Mesenchymal stem cell (in vitro differentiated cells and primary cell): ENCODE measurements at regions not wholly inside any gene's neighbourhood (a gene's known extent, or its start where the extent isn't known, plus 50 kb on each side); places are given as distances from the start of the nearest gene placed in this dataset.

Source experiments
- DNase-seq: peaks from one replicate; pipeline ENCODE4 v3.0.0-alpha.2; 2013
- H2AFZ ChIP-seq: one replicate; pipeline ENCODE4 v1.6.1; 2013; ENCODE audit warnings: low read depth, mild to moderate bottlenecking, control low read depth, inconsistent platforms, low read length, moderate library complexity
- H2AK5ac ChIP-seq: 2 replicates; pipeline ENCODE4 v1.6.1; 2013; ENCODE audit warnings: low read length, moderate library complexity, mild to moderate bottlenecking, inconsistent platforms; ENCODE audit not compliant: severe bottlenecking
- H2BK120ac ChIP-seq: one replicate; pipeline ENCODE4 v1.6.1; 2013; ENCODE audit warnings: low read depth, mild to moderate bottlenecking, inconsistent platforms, low read length, moderate library complexity
- H2BK12ac ChIP-seq, 2 experiments: one replicate each; pipeline ENCODE4 v1.6.1; 2013; ENCODE audit warnings: inconsistent platforms in 2 of 2, low read length in 2 of 2, mild to moderate bottlenecking in 2 of 2, moderate library complexity in 2 of 2, control low read depth in 1 of 2
- H2BK15ac ChIP-seq: one replicate; pipeline ENCODE4 v1.6.1; 2013; ENCODE audit warnings: mild to moderate bottlenecking, low read depth, inconsistent platforms; ENCODE audit not compliant: poor library complexity, severe bottlenecking
- H2BK5ac ChIP-seq: 2 replicates; pipeline ENCODE4 v1.6.1; 2013; ENCODE audit warnings: low read depth, mild to moderate bottlenecking, low read length, control low read depth, inconsistent platforms; ENCODE audit not compliant: poor library complexity, severe bottlenecking
- H3K14ac ChIP-seq, 2 experiments: one replicate each; pipeline ENCODE4 v1.6.1; 2013; ENCODE audit warnings: inconsistent platforms in 2 of 2, low read length in 2 of 2, control low read depth in 1 of 2, mild to moderate bottlenecking in 1 of 2, moderate library complexity in 1 of 2
- H3K18ac ChIP-seq, 2 experiments: one replicate each; pipeline ENCODE4 v1.6.1; 2013; ENCODE audit warnings: inconsistent platforms in 2 of 2, low read length in 2 of 2, control low read depth in 1 of 2, low read depth in 1 of 2, mild to moderate bottlenecking in 1 of 2
- H3K23ac ChIP-seq, 2 experiments: one replicate each; pipeline ENCODE4 v1.6.1; 2013; ENCODE audit warnings: inconsistent platforms in 2 of 2, low read length in 2 of 2, mild to moderate bottlenecking in 2 of 2, moderate library complexity in 2 of 2, control low read depth in 1 of 2
- H3K27ac ChIP-seq: 2 replicates; pipeline ENCODE4 v1.5.1; 2013; ENCODE audit warnings: mild to moderate bottlenecking, moderate library complexity, low read length, control low read depth, inconsistent platforms; ENCODE audit not compliant: poor library complexity, severe bottlenecking
- H3K27me3 ChIP-seq, 2 experiments: 2 replicates each; pipeline versions ENCODE4 v1.6.1 to v1.7.0; 2013; ENCODE audit warnings: low read length in 2 of 2, mild to moderate bottlenecking in 2 of 2, moderate library complexity in 2 of 2, control low read depth in 1 of 2, inconsistent platforms in 1 of 2; ENCODE audit not compliant: control insufficient read depth in 1 of 2, insufficient read depth in 1 of 2
- H3K36me3 ChIP-seq, 2 experiments: 2 replicates each; pipeline versions ENCODE4 v1.6.1 to v1.7.0; 2013; ENCODE audit warnings: low read length in 2 of 2, control low read depth in 1 of 2, inconsistent platforms in 1 of 2, low read depth in 1 of 2, mild to moderate bottlenecking in 1 of 2; ENCODE audit not compliant: insufficient read depth in 2 of 2, control insufficient read depth in 1 of 2
- H3K4ac ChIP-seq, 2 experiments: one replicate each; pipeline ENCODE4 v1.6.1; 2013; ENCODE audit warnings: inconsistent platforms in 2 of 2, low read length in 2 of 2, mild to moderate bottlenecking in 2 of 2, moderate library complexity in 2 of 2, control low read depth in 1 of 2, low read depth in 1 of 2
- H3K4me1 ChIP-seq: 2 replicates; pipeline ENCODE4 v1.6.1; 2013; ENCODE audit warnings: low read depth, low read length, control low read depth; ENCODE audit not compliant: control insufficient read depth, insufficient read depth
- H3K4me2 ChIP-seq: 2 replicates; pipeline ENCODE4 v1.6.1; 2013; ENCODE audit warnings: low read length, mild to moderate bottlenecking, inconsistent platforms; ENCODE audit not compliant: poor library complexity, severe bottlenecking
- H3K4me3 ChIP-seq, 2 experiments: 2 replicates each; pipeline versions ENCODE4 v1.5.1 to v1.7.0; 2013; ENCODE audit warnings: low read length in 2 of 2, mild to moderate bottlenecking in 2 of 2, control low read depth in 1 of 2, low read depth in 1 of 2; ENCODE audit not compliant: insufficient read depth in 1 of 2
- H3K79me1 ChIP-seq: replicated peaks from 2 replicates; pipeline ENCODE4 v1.6.1; 2013; ENCODE audit warnings: mild to moderate bottlenecking, control low read depth, low read length, inconsistent platforms; ENCODE audit not compliant: poor library complexity, severe bottlenecking
- H3K9ac ChIP-seq: 2 replicates; pipeline ENCODE4 v1.7.0; 2013; ENCODE audit warnings: mild to moderate bottlenecking, low read length, moderate library complexity
- H3K9me3 ChIP-seq: 2 replicates; pipeline ENCODE4 v1.7.0; 2013; ENCODE audit warnings: mild to moderate bottlenecking, low read length; ENCODE audit not compliant: control insufficient read depth
- H4K8ac ChIP-seq: one replicate; pipeline ENCODE4 v1.6.1; 2013; ENCODE audit warnings: inconsistent platforms, mild to moderate bottlenecking, low read length, moderate library complexity
- H4K91ac ChIP-seq: one replicate; pipeline ENCODE4 v1.6.1; 2013; ENCODE audit warnings: mild to moderate bottlenecking, low read length, inconsistent platforms
- WGBS: methylation state at CpG from one replicate; pipeline ENCODE4 v1.1.7; 2013; ENCODE audit warnings: mixed read lengths; 5-methylcytosine and 5-hydroxymethylcytosine counted together

DNA sequence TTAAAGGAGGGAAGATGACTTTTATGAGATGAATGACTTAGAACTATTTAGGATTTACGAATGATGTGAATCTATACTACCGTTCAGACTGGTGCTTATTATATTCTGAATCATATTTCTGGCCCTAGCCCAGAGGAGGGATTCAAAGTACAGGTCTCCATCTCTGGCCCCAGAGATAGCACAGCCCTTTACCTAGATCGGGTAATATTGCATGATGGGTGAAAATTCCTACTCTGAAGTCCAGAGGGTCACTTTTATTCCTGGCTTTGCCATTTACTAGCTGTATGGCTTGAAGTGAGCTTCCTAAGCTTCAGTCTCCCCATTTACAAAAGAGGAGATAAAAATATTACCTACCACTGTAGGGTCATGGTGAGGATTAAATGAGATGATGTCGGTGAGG is 135.8 kb upstream of the OSR1 start:
- no peak overlapping the region for H4K8ac ChIP-seq
- no peaks in the 10 kb centered on the region for H3K36me3 ChIP-seq
- no peaks in the 10 kb centered on the region for H3K27me3 ChIP-seq
- H3K79me1 ChIP-seq, result no peaks in the 10 kb centered on the region
- no peaks in the 10 kb centered on the region for H3K9me3 ChIP-seq
- no peak overlapping the region for H2BK5ac ChIP-seq
- no peak overlapping the region for H3K23ac ChIP-seq
- no peak overlapping the region for H4K91ac ChIP-seq
- no peak overlapping the region for H2AK5ac ChIP-seq
- H3K4me1 ChIP-seq, result no peaks in the 10 kb centered on the region
- no peak overlapping the region for H3K4me2 ChIP-seq
- no peak overlapping the region for H3K18ac ChIP-seq
- H3K4me3 ChIP-seq, result no peak overlapping the region
- H3K4ac ChIP-seq, result no peak overlapping the region
- H3K27ac ChIP-seq, result no peak overlapping the region
- no peak overlapping the region for H2BK120ac ChIP-seq
- no peak overlapping the region for H2BK15ac ChIP-seq
- H3K14ac ChIP-seq, result no peak overlapping the region
- no peak overlapping the region for H2BK12ac ChIP-seq
- 93% methylated on average over 3 of the region's 4 CpGs for WGBS
- no peak for DNase-seq
- H3K9ac ChIP-seq, result no peak overlapping the region
- H2AFZ ChIP-seq, result no peak overlapping the region

DNA sequence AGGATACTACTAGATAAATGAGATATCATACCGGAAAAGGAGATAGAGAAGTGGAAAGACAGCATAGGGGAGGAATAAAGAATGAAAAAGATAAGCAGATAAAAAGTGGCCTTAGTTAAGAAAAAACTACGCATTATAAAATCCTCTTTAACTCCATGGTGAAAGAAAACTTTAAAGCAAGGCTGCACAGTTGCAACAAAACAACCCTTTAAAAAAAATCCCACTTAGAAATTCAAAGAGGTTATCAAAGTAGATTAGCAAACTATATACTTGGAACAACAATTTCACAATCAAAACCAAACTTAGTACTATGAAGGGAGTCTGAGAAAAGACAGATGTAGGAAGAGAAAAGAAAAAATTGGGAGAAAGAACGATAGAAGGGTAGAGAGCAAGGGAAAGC is 133.4 kb upstream of the OSR1 start:
- Histone ChIP-seq H4K91ac (no peak overlapping the region), H3K79me1 (no peaks in the 10 kb centered on the region), H3K18ac (no peak overlapping the region), H3K36me3 (no peaks in the 10 kb centered on the region), H3K4me1 (peaks cover 1% of the 10 kb centered on the region), H2BK15ac (no peak overlapping the region), H3K27me3 (no peaks in the 10 kb centered on the region), H3K14ac (no peak overlapping the region), H3K4me2 (no peak overlapping the region), H3K27ac (no peak overlapping the region), H3K9me3 (no peaks in the 10 kb centered on the region), H2AK5ac (no peak overlapping the region), H4K8ac (no peak overlapping the region), H3K23ac (no peak overlapping the region), H3K9ac (no peak overlapping the region), H2BK5ac (no peak overlapping the region), H3K4me3 (no peak overlapping the region), H2BK120ac (no peak overlapping the region), H3K4ac (no peak overlapping the region), H2BK12ac (no peak overlapping the region), H2AFZ (no peak overlapping the region)
- 78% methylated on average over 3 of the region's 3 CpGs for WGBS
- DNase-seq, result no peak

DNA sequence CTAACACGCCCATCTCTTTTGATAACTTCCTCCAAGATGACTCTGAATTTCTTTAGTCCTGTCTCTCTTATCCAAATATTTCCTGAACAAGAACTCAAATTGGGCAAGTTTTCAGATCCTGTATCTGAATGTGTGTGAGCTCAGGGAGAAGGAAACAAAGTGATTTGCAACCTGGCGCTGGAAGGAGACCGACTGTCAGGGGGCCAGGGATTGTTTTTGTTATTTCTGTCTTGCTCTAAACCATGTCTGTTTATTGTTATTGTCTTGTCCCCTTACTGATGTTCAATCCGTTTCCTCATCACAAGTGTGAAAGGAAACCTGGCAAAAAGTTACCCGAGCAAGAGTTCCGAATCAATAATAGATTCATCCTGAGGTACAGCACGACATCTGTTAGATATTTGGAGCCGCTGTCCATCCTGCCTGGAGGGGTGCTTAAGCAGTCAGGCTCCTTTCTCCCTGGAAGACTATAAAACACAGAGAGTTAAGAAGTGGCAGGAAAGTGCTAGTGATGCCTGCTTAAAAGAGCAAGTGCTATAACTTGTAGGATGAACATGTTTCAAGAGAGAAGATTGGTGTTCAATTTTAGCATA is 132.5 kb upstream of the OSR1 start:
- Histone ChIP-seq H3K9ac (peak overlapping the region; percentile 2), H2BK120ac (no peak overlapping the region), H3K4me1 (peaks cover 1% of the 10 kb centered on the region), H3K4me2 (no peak overlapping the region), H2AFZ (no peak overlapping the region), H3K14ac (no peak overlapping the region), H3K4me3 (no peak overlapping the region), H3K27me3 (no peaks in the 10 kb centered on the region), H3K23ac (no peak overlapping the region), H4K8ac (no peak overlapping the region), H2BK15ac (no peak overlapping the region), H3K9me3 (no peaks in the 10 kb centered on the region), H3K4ac (no peak overlapping the region), H4K91ac (no peak overlapping the region), H3K36me3 (no peaks in the 10 kb centered on the region), H3K27ac (no peak overlapping the region), H2BK5ac (no peak overlapping the region), H2BK12ac (no peak overlapping the region), H3K18ac (no peak overlapping the region), H2AK5ac (no peak overlapping the region), H3K79me1 (no peaks in the 10 kb centered on the region)
- 52% methylated on average over 8 of the region's 8 CpGs for WGBS
- no peak for DNase-seq

DNA sequence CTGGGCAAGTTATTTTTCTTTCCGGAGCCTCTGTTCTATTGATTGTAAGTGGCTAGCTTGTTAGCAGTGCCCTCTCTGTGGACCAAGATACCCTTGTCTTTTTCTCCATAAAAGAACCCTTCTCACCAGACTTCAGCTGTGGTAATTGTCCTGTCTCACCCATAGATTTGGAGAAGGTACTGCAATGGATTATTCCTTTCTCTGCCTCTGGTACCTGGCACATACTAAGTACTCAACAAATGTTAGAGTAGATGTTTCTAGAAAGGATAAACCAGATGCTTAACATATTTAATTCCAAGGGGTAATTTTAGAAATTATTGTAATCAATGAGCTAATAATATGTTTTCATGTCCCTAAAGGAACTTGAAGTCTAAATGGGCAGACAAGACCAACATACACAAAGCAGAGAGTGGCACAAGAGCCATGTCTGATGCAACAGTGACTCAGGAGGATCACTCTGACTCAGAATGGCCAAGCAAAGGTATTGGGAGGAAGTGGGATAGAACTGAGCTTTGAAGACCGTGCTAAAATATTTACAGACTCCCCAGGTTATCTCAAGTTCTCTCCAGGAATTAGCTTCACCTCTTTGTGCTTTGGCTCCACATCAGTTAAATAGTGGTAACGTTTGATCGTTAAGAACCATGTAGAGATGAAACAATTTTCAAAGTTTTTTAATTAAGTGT is 129.7 kb upstream of the OSR1 start:
- Histone ChIP-seq H2BK12ac (no peak overlapping the region), H3K23ac (no peak overlapping the region), H2BK120ac (no peak overlapping the region), H3K14ac (no peak overlapping the region), H3K27ac (no peak overlapping the region), H2AFZ (no peak overlapping the region), H3K79me1 (no peaks in the 10 kb centered on the region), H2BK15ac (no peak overlapping the region), H3K36me3 (no peaks in the 10 kb centered on the region), H4K91ac (no peak overlapping the region), H3K4me3 (no peak overlapping the region), H2BK5ac (no peak overlapping the region), H3K4ac (no peak overlapping the region), H2AK5ac (peak overlapping the region; percentile 42), H4K8ac (no peak overlapping the region), H3K18ac (no peak overlapping the region), H3K4me2 (no peak overlapping the region), H3K4me1 (peaks cover 1% of the 10 kb centered on the region), H3K9ac (no peak overlapping the region), H3K9me3 (no peaks in the 10 kb centered on the region), H3K27me3 (no peaks in the 10 kb centered on the region)
- 90% methylated on average over 1 of the region's 4 CpGs for WGBS
- peak; percentile 53 for DNase-seq
